Suprapubic skin (tissue), 3 donors: ENCODE measurements at regions not wholly inside any gene's neighbourhood (a gene's known extent, or its start where the extent isn't known, plus 50 kb on each side); places are given as distances from the start of the nearest gene placed in this dataset.

Experiments
- CTCF ChIP-seq, 2 donors: fragments of 200-600 bp in 1 of 2; fragments of 450-650 bp in 1 of 2; sonication (generic) in 1 of 2; IDR thresholded peaks; one replicate each; pipeline ENCODE4 v1.5.1; 2016 to 2019; ENCODE audit warnings: antibody characterized with exemption in 2 of 2, mild to moderate bottlenecking in 1 of 2, moderate library complexity in 1 of 2
- POLR2A ChIP-seq, 2 donors: fragments of 450-650 bp; IDR thresholded peaks; one replicate each; pipeline ENCODE4 v1.6.1; 2017; ENCODE audit warnings: antibody characterized with exemption in 2 of 2, mild to moderate bottlenecking in 2 of 2, moderate library complexity in 2 of 2

GRCh38 chr1:188394677-188395076 lies 1565.9 kb downstream of the PLA2G4A start:
- TF ChIP-seq CTCF (IDR thresholded peaks at IDR 0.05): no peak
- no peak for TF ChIP-seq POLR2A (IDR thresholded peaks at IDR 0.05)
